Body of pancreas (tissue), 4 donors: ENCODE measurements at regions not wholly inside any gene's neighbourhood (a gene's known extent, or its start where the extent isn't known, plus 50 kb on each side); places are given as distances from the start of the nearest gene placed in this dataset.

Source experiments
- POLR2A ChIP-seq, 3 donors: fragments of 450-650 bp; IDR thresholded peaks; one replicate each; pipeline ENCODE4 v1.6.1; 2016; ENCODE audit warnings: antibody characterized with exemption in 3 of 3, mild to moderate bottlenecking in 2 of 3
- TF ChIP-seq, protein P1 (sequence below), 7 experiments: fragments of 450-650 bp in 4 of 7; fragments of 200-600 bp in 3 of 7; sonication (generic) in 3 of 7; IDR thresholded peaks; one replicate each; pipeline ENCODE4 v1.5.1; 2016 to 2019; ENCODE audit warnings: antibody characterized with exemption in 7 of 7

DNA sequence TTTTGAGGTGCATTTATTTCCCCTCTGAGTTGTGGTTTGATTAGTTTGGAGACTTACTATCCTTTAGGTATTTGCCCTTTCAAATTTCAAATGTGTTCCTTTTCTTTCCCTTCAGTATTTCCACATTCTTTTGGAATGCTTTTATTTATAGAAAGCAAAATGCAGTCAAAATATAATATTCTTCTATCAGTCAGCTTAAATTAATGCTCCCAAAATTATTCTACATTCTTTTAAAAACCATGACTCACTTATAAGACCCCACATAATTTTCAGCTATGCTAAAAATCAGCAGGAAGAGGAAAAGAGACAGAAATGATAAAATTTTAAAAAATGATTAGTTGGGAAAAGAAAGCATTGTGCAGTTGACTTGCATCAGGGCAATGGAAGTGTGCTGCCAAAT is 180.0 kb upstream of the SMLR1 start:
- TF ChIP-seq, protein P1, sequence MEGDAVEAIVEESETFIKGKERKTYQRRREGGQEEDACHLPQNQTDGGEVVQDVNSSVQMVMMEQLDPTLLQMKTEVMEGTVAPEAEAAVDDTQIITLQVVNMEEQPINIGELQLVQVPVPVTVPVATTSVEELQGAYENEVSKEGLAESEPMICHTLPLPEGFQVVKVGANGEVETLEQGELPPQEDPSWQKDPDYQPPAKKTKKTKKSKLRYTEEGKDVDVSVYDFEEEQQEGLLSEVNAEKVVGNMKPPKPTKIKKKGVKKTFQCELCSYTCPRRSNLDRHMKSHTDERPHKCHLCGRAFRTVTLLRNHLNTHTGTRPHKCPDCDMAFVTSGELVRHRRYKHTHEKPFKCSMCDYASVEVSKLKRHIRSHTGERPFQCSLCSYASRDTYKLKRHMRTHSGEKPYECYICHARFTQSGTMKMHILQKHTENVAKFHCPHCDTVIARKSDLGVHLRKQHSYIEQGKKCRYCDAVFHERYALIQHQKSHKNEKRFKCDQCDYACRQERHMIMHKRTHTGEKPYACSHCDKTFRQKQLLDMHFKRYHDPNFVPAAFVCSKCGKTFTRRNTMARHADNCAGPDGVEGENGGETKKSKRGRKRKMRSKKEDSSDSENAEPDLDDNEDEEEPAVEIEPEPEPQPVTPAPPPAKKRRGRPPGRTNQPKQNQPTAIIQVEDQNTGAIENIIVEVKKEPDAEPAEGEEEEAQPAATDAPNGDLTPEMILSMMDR (IDR thresholded peaks at IDR 0.05): no peak
- no peak for TF ChIP-seq POLR2A (IDR thresholded peaks at IDR 0.05)
